GM18499 (cell line): ENCODE measurements at regions not wholly inside any gene's neighbourhood (a gene's known extent, or its start where the extent isn't known, plus 50 kb on each side); places are given as distances from the start of the nearest gene placed in this dataset.

Source experiments
- ATAC-seq: cut with Tn5 transposase; IDR thresholded peaks from one replicate; pipeline ENCODE4 v1.9.1; 2021; ENCODE audit warnings: moderate number of reproducible peaks; ENCODE audit not compliant: insufficient read depth, unreplicated experiment

DNA sequence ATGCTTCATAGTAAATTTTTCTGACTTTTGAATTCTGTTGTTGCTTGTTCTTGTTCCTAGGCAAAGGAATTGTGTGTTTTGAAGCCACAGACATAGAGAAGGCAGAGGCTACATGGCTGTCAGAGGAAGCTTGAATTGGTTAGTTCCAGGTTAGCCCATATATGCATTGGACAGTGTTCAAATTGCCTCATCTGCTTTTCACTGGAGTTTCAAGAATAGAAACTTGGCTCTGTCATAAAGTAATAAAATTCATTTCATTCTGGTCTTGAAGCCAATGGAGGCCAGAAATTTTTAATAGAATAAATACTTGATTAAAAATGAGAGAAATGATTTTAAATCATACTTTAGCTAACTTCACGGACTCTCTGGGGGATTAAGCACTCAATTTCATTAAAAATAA is 178.0 kb downstream of the YIPF5 start:
- no peak for ATAC-seq

DNA sequence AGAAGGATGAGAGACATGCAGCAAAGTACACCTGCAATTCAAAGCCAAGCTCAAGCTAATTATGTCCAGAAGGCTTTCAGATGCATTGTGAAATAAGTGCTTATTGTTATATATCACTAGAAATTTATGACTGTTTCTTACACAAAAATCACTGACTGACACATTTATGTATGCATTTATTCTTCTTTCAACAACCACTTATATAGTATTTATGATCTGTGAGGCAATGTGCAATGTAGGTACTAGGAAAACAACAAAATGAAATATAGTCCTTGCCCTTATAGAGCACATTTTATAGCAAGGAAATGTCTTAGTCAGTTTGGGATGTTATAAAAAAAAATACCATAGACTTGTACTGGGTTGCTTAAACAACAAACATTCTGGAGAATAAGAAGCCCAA is 167.6 kb downstream of the YIPF5 start:
- no peak for ATAC-seq

DNA sequence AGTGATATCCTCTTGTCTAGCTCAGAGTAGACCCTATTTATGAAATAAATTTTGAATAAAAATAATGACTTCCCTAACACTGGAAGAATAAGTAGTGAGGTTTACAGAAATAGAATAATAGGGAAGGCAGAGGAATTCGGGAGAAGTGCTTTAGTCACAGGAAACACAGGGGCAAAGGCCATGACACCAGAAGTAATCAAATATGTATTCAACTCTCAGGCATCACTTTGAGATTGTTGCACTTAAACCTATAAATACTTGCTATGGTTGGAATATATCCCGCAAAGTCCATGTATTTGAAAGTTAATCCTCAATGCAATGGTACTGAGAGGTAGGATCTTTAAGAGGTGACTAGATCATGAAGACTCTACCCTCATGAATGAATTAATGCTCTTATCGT is 166.8 kb downstream of the YIPF5 start:
- no peak for ATAC-seq

DNA sequence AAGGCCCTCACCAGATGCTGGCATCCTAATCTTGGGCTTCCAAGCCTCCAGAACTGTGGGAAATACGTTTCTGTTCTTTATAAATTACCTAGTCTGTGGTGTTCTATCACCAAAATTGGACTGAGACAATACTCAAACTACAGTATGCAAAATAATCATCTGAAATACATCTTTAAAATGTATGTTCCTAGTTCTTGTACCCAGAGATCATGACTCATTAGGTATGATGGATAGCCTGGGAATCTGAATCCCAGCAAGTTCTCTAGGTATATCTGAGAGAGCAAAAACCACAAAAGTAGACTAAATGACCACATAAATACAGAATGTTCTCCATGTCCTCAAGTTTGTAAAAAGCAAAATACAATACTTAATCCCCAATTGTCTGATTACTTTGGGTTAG is 166.3 kb downstream of the YIPF5 start:
- no peak for ATAC-seq

DNA sequence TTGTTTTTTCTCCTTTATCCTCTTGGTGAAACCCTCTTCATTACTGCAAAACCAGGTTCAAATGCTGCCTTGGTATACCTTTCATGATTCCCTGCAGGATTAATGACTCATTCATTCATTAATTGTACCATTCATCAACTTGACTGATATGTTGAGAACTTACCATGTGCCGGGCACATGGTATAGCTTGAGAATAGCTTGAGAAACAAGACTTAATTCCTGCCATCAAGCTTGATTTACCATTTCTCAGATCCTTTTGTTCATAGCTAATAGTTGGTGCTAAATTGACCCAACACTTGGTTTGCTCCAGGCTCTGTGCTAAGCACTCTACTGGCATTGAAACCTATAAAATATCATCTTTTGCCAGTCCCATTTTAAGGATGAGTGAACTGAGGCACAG is 165.7 kb downstream of the YIPF5 start:
- ATAC-seq, result no peak

DNA sequence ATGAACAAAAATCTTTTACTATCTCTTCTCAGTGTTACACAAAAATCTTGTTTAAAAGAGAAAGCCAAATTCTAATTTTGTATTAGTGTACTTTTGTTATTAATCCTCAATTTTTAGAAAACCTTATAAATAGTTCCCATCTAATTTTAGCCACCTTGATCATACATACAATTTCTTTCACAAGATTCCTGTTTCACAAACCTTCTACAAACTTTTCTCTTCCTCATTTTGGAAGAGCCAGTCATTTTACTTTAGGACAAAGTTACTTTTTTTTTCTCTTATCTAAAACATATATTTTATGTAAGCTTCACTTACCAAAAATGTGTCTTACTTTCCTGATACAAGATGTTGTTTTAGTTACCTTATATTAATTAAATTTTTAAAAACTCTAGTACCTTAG is 161.3 kb downstream of the YIPF5 start:
- ATAC-seq, result no peak

DNA sequence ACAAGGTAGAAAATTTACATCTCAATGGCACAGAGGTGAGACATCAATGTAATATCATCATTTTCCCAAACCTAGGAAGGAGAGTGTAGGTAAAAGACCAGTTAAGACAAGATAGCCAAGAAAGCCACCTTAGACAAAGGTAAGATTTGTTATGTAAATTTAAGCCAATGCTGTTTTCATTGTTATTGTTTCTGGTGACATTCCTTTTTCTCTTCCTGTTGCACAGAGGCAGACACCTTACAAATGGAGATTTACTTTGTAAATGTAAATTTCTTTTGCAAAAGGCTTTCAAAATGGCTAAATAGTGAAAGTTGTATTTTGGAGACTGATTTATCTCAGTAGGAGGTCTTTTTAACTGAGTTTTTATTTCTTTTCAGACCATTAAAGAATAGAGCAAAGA is 159.1 kb downstream of the YIPF5 start:
- no peak for ATAC-seq

DNA sequence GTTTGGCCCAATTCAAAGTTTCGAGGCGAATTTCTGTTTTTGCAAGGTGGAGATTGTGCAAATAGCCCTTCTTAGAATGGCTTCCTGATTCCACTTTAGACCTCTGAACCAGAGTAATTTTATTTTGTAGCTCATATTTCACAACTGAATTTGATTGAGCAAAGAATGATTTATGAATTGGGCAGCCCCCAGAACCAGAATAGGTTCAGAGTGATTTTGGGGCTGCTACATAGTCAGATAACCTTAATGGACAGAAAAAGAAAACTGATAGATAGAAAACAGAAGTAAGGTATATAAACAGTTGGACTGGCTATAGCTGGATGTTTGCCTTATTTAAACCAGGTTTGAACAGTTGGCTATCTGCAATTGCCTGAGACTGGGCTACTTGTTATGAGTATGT is 156.6 kb downstream of the YIPF5 start:
- no peak for ATAC-seq

DNA sequence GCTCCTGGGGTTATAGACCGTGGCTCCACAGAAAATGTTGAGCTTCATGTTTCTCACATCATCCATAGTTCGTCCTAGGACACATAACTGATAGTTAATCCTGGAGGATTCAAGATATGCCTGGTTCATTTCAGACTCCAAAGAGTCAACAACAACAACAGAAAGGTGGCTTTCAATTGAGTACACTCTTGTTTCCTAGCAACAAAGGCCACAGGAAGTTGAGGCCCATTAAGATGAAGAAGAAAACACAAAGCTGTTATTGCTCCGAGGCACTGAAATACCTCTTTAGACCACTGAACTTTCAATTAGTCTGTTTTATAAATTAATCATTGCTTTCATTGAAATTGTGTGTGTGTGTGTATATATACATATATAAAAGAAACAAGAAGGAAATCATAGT is 154.5 kb downstream of the YIPF5 start:
- ATAC-seq, result no peak

DNA sequence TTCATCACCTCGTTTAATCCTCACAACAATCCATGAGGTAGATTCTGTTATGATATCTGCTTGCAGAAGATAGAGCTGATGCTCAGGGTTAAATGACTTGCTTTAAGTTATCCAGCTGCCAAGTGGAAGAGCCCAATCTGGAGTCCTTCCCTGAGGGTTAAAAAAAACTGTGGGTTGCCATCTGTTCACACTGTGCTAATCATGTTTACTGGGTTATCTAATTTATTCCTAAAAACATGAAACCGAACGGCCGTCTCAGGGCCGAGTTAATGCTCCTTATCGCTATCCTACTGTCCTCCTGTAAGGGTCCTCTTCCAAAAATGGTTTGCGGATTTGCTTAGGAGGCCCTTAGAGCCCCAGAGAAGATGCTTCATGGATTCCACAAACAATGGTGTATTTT is 153.3 kb downstream of the YIPF5 start:
- ATAC-seq, result no peak

DNA sequence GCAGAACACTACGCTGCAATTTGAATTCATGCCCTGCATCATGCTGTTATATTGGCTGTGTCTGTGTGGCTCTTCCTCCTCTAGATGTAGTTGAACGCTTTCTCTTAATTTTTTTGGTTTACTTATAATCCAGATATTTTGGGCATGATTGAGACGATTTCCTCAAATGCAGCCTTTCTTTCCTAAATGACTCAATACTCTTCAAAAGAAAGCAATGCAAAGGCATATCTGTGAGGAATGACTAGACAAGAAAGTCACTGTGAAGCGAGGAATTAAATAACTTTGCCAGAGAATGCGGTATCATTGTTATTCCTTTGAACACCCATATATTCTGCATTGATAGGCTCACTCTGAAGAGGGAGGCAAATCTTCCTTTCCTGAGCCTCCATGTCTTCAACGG is 152.8 kb downstream of the YIPF5 start:
- ATAC-seq, result no peak

DNA sequence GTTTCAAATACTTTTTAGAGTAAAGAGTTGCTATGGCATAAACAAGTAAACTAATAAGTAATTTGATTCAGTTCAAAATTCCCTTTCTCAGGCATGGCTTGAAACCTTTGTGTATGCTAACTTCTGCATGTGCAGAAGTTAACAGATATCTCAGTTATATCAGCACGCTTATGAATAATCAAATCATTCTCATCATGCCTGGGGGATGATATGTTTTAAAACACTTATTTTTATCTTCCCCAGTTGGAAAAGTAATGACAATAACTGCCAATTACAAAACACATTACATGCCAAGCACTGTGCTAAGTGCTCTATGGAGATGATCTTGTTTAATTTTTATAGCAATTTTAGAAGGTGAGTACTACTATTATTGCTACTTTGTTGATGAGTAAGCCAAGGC is 146.4 kb downstream of the YIPF5 start:
- no peak for ATAC-seq

DNA sequence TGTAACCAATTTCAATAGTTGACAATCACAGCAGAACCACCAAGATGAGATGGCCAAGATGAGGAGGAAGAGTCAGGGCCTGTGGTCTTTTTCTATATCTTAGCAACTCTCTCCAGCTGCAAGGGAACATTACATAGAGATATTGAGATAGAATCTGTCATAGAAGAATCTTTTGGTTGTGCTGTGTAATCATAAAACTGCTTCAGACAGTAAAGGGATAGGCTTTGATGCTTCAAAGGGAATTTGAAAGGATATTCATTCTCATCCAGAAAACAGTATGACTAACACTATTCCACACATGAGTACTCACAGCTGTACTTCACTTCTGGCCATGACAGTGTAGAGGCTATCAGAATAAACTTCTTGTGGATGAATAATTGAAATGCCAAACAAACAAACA is 145.9 kb downstream of the YIPF5 start:
- ATAC-seq, result no peak

DNA sequence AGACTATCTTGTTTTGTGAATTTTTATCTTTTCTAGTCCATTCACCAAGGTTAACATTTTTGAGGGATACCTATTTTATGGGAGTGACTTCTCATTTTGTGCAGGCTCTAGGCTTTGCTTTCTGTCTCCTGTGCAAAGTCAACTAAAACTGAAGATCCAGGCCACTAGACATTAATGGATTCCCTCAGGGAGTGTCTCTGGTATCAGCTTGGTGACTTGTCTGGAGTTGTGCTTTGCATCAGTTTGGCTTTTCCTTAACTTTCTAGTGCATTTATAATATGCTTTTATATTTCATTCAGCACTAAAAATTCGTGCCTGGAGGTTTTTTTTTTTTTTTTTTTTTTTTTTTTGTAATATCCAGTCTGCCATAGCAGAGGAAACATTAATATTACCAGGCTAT is 144.2 kb downstream of the YIPF5 start:
- no peak for ATAC-seq

DNA sequence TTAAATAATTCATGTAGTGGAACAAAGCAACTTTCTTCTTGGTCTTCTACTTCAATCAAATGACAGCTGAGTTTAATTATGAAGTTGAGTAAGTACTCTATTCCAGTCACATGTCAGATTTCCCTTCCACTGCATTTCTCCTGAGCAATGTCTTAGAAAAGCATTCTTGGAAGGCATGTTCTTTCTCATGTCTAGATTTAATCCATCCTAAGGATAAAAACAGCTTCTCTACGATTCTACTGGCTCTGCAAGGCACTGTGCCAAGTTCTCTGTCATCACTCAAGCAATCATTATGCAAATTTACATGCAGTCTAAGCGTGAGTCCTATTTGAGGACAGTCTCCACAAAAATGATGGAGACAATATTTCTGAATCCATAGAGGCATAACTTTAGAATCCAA is 142.4 kb downstream of the YIPF5 start:
- no peak for ATAC-seq

DNA sequence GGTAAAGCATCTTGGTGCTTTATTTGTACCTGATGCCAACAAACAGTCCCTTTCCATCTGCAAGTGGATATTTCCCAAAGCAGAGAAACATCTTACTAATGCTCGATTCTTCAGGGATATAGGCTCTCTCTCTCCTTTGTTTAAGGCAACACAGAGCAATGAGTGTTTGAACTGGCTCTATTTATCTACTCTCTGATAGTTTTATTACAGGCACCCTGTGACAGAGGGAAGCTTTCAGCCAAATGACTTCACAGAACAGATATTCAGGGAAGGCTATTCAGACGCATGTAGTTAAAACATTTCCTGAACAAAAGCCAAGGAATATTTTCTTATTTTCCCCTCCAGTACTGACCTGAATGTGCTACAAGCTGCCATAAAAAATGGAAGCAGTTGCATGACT is 141.8 kb downstream of the YIPF5 start:
- ATAC-seq, result no peak

DNA sequence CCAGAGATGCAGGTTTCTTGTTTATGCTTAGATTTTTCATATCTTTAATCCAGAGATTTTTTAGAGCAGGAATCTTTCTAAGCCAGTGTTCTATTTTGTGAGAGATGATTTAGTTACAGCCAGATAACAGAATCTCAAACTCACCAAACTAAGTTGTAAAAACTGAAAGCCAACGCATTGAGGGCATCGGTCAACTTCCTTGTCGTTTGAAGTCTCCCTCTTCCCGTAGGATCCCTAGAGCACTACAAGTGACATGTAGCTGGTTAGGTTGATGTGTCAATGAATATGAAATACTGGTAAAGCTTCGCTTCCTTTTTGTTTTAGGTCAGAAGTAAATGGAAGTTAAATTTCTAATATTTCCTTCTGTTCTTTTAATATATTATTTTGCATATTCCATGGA is 139.6 kb downstream of the YIPF5 start:
- ATAC-seq, result no peak

DNA sequence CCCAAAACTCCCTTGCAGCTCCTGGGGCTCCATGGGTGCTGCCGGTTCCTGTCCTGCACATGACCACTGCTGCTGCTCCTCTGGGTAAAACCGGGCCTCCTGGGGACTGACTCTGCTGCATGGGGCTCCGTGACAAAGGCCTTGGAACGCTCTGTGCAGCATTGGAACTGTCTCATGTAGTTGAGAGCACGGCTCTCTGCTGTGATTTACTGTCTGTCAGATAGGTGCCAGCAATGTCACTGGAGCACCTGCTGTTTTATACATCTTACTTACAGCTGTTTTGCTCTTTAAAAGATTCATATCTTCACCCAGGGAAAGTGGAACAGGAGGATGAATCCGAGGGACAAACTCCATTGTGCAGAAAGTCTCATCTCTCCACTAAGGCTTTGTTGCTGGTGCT is 138.1 kb downstream of the YIPF5 start:
- no peak for ATAC-seq

DNA sequence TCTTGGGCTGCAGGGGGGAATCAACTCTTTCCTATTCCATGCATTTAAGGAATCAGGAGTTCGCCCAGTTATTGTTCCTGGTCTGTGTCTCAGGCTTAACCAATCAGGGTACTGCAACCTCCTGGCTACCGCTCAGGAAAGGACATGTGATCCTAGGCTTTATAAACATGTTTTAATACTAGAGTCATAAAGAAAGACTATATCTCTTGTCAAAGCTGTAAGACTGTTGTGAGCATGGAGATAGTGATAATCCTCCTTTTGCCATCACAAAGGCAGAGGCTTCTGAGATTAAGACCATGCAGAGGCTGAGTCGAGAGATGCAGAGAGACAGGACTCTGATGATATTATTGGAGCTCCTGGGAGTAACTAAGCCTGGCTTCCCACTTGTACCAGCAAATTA is 137.0 kb downstream of the YIPF5 start:
- no peak for ATAC-seq

DNA sequence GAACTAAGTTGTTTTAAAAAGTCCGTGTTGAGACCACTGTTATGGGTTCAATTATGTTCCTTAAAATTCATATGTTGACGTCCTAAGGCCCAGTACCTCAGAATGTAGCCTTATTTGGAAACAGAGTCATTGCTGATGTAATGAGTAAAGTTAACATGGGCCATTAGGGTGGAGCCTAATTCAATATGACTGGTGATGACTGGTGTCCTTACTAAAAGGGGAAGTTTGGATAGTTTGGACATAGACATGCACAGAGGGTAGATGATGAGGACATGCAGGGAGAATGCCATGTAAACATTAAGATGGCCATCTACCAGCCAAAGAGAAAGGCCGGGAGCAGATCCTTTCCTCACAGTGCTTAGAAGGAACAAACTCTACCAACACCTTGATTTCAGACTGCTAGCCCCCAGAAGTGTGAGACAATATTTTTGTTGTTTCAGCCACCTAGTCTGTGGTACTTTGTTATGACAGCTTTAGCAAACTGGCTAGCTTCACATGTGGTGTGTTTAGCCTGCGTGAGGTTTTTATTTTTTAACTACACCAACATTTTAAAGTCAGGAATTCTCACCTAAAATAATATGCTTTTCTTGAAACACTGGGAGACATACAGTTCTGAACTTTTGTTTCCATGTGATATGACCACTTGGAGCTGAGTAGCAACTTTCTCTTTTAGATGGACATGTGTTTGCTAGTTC is 135.3 kb downstream of the YIPF5 start:
- no peak for ATAC-seq

DNA sequence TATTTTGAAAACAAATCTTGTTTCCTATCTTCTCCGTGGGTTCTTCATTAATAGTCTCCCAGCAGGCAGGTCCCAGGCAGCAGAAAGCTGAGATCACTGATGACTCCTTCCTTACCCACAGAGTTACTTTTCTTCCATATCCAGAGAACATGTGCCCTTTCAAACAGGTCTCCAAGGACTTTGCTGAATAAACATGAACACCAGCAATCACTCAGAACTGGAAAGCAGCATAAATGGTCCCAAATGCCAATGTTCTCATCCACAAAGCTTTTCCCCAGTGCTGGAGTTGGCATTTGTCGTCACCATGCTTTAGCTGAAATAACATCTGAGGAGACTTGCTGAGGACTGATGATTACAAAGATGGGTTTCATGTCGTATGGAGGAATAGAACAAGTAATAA is 134.0 kb downstream of the YIPF5 start:
- no peak for ATAC-seq

DNA sequence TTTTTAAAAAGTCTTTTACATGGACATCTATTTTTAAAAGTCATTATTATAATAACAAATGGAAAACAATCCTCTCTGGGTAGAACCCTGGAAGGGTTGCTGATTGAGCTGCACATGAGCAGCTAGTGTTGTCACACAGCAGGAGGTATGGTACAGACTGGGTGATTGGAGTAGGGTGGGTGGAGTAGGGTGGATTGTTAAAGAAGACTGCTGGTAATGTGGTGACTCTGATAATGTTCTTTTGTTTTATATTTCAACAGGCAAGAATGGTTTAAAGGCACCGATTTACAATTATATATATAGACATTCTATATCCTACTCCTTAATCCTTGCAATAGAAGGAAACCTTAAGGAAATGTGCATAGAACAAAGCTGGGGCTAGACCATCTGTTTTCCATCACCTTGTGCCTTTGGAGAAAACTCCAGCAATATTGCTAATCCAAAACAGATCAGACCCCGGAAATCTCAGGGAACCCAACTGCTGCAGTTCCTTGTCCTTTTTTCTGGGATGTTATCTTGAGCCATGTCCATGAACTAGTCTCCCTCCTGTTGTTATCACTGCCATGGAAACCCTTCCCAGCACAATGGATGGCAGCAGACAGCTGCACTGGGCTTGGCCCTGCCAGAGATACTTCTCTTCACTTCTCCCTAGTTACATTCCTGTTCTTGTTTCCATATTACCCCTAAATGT is 129.7 kb downstream of the YIPF5 start:
- no peak for ATAC-seq
